Hematopoietic multipotent progenitor cell (in vitro differentiated cells): ENCODE measurements at regions not wholly inside any gene's neighbourhood (a gene's known extent, or its start where the extent isn't known, plus 50 kb on each side); places are given as distances from the start of the nearest gene placed in this dataset.

ENCODE experiments used
- DNase-seq, 3 donors: peaks; one replicate each; pipeline ENCODE4 v3.0.0-alpha.2; 2011 to 2015; ENCODE audit warnings: low read depth in 2 of 3, low spot score in 2 of 3

GRCh38 chr4:181424362-181425016 lies 818.7 kb upstream of the TENM3 start:
- no peak for DNase-seq

- no peak for DNase-seq
Measured at GRCh38 chr4:181427076-181427475, 816.1 kb upstream of the TENM3 start.

- no peak for DNase-seq
Measured at GRCh38 chr4:181431006-181431405, 812.2 kb upstream of the TENM3 start.

- DNase-seq: no peak
Measured at GRCh38 chr4:181431661-181432060, 811.5 kb upstream of the TENM3 start.

GRCh38 chr4:181432335-181432734 lies 810.9 kb upstream of the TENM3 start:
- DNase-seq: no peak

GRCh38 chr4:181437895-181438294 lies 805.3 kb upstream of the TENM3 start:
- no peak for DNase-seq

- no peak for DNase-seq
Measured at GRCh38 chr4:181438641-181439040, 804.6 kb upstream of the TENM3 start.

GRCh38 chr4:181443021-181443420 lies 800.2 kb upstream of the TENM3 start:
- no peak for DNase-seq

- no peak for DNase-seq
Measured at GRCh38 chr4:181465826-181466225, 777.4 kb upstream of the TENM3 start.

- no peak for DNase-seq
Measured at GRCh38 chr4:181468451-181468850, 774.8 kb upstream of the TENM3 start.

GRCh38 chr4:181470306-181470705 lies 772.9 kb upstream of the TENM3 start:
- no peak for DNase-seq

- DNase-seq: no peak
Measured at GRCh38 chr4:181475359-181475758, 767.8 kb upstream of the TENM3 start.

GRCh38 chr4:181475781-181476507 lies 767.3 kb upstream of the TENM3 start:
- DNase-seq: no peak

- DNase-seq: no peak
Measured at GRCh38 chr4:181476508-181476890, 766.7 kb upstream of the TENM3 start.

- no peak for DNase-seq
Measured at GRCh38 chr4:181477591-181477990, 765.6 kb upstream of the TENM3 start.

- no peak for DNase-seq
Measured at GRCh38 chr4:181478656-181479055, 764.5 kb upstream of the TENM3 start.

- DNase-seq: no peak
Measured at GRCh38 chr4:181479141-181479540, 764.1 kb upstream of the TENM3 start.

- no peak for DNase-seq
Measured at GRCh38 chr4:181484396-181484795, 758.8 kb upstream of the TENM3 start.

GRCh38 chr4:181488926-181489325 lies 754.3 kb upstream of the TENM3 start:
- no peak for DNase-seq

- no peak for DNase-seq
Measured at GRCh38 chr4:181498148-181498547, 745.1 kb upstream of the TENM3 start.

- no peak for DNase-seq
Measured at GRCh38 chr4:181502611-181503010, 740.6 kb upstream of the TENM3 start.

GRCh38 chr4:181503687-181504390 lies 739.4 kb upstream of the TENM3 start:
- no peak for DNase-seq
